LNCaP clone FGC (cell line): ENCODE measurements at regions not wholly inside any gene's neighbourhood (a gene's known extent, or its start where the extent isn't known, plus 50 kb on each side); places are given as distances from the start of the nearest gene placed in this dataset.

Source experiments
- DNase-seq: peaks from one replicate; pipeline ENCODE4 v3.0.0-alpha.2; 2011; ENCODE audit warnings: low read depth
- H3K4me3 ChIP-seq: 2 replicates; pipeline ENCODE4 v1.5.1; 2011; ENCODE audit warnings: mild to moderate bottlenecking, low read depth, low read length, control low read depth
- TF ChIP-seq, protein P1 (sequence below): IDR thresholded peaks from 2 replicates; pipeline ENCODE4 v1.5.1; 2012; ENCODE audit warnings: mild to moderate bottlenecking; ENCODE audit not compliant: control insufficient read depth, insufficient read depth; ENCODE audit errors: extremely low read depth

GRCh38 chr4:77384094-77384493 lies 221.5 kb upstream of the CXCL13 start:
- no peak overlapping the region for H3K4me3 ChIP-seq
- TF ChIP-seq, protein P1, sequence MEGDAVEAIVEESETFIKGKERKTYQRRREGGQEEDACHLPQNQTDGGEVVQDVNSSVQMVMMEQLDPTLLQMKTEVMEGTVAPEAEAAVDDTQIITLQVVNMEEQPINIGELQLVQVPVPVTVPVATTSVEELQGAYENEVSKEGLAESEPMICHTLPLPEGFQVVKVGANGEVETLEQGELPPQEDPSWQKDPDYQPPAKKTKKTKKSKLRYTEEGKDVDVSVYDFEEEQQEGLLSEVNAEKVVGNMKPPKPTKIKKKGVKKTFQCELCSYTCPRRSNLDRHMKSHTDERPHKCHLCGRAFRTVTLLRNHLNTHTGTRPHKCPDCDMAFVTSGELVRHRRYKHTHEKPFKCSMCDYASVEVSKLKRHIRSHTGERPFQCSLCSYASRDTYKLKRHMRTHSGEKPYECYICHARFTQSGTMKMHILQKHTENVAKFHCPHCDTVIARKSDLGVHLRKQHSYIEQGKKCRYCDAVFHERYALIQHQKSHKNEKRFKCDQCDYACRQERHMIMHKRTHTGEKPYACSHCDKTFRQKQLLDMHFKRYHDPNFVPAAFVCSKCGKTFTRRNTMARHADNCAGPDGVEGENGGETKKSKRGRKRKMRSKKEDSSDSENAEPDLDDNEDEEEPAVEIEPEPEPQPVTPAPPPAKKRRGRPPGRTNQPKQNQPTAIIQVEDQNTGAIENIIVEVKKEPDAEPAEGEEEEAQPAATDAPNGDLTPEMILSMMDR, result no peak

GRCh38 chr4:77385124-77385969 lies 220.3 kb upstream of the CXCL13 start:
- no peak overlapping the region for H3K4me3 ChIP-seq
- peak; percentile 45 for DNase-seq
- TF ChIP-seq, protein P1, result peak; percentile 97

More at GRCh38 chr4:77384094-77384493, 221.5 kb upstream of the CXCL13 start:
- DNase-seq, result no peak

DNA sequence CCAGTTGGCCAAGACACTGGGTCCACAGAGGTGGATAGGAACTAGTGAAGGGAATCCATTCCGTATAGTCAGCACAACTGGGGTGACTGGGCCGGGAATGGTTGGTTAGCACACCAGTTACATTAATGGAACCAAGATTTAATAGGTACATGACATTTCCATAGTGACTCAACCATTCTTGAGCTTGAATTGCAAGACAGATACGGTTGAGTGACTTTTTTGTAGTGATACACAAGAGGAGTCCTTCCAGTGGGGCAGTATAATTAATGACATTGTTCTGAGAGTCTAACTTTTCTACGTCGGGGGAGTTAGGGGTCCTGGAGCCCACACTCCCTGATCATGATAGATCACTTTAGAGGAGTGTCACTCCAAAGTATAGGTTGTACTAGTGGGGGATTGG lies 211.6 kb upstream of the CXCL13 start:
- H3K4me3 ChIP-seq, result no peak overlapping the region
- TF ChIP-seq, protein P1, result no peak

GRCh38 chr4:77395481-77395880 lies 210.1 kb upstream of the CXCL13 start:
- no peak overlapping the region for H3K4me3 ChIP-seq

More for the DNA sequence above, 211.6 kb upstream of the CXCL13 start:
- DNase-seq, result no peak

DNA sequence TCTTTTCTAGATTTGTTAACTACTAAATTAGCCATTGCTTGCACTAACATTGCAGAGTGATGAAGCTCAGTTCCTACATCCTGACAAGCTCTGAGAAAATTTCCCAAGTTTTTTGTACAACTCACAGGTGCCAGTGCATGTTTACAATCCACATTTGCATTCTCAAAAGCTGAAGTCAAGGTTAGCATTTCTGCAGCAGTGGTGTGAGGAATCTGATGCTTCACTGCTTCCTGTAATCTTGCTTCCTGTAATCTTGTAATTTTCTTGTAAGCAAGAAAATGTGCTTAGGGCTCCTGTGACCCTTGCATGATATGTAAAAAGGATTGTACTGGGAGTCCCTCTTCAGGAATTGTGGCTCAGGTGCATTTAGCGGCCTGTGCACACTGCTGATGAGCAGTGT lies 207.4 kb upstream of the CXCL13 start:
- H3K4me3 ChIP-seq, result no peak overlapping the region
- DNase-seq, result no peak
- TF ChIP-seq, protein P1, result no peak

More at GRCh38 chr4:77395481-77395880, 210.1 kb upstream of the CXCL13 start:
- TF ChIP-seq, protein P1, result no peak
- DNase-seq, result peak; percentile 36

DNA sequence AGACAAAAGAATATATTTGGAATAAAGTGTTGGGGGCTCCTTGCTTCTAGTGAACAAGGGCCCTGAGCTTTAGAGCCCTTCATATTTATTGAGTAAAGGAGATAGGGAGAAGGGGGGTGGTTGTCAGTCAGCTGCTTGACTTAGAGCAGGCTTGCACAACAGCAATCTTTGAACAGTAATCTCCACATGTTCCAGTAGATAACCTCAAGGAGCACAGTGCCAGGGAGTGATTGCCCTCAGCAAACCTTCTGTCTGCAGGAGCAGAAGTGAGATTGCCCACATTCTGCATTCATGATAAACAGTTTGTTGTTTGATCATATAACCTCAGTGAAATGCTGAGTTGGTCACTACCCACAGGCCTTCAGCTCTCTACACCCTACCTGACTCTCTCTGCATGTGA lies 205.8 kb upstream of the CXCL13 start:
- DNase-seq, result no peak
- TF ChIP-seq, protein P1, result no peak
- H3K4me3 ChIP-seq, result no peak overlapping the region
